Neural crest cell (in vitro differentiated cells): ENCODE measurements at regions not wholly inside any gene's neighbourhood (a gene's known extent, or its start where the extent isn't known, plus 50 kb on each side); places are given as distances from the start of the nearest gene placed in this dataset.

Experiments
- DNase-seq: peaks from one replicate; pipeline ENCODE4 v3.0.0; 2021; ENCODE audit warnings: low read depth, mixed read lengths, low spot score
- H3K27ac Mint-ChIP-seq: one replicate; pipeline ENCODE4 v1.8.0; 2021; ENCODE audit warnings: mild to moderate bottlenecking, mixed read lengths; ENCODE audit not compliant: unreplicated experiment
- H3K27me3 Mint-ChIP-seq: 2 replicates; pipeline ENCODE4 v1.8.0; 2021; ENCODE audit warnings: low read depth, mild to moderate bottlenecking, mixed read lengths
- H3K36me3 Mint-ChIP-seq: 2 replicates; pipeline ENCODE4 v1.8.0; 2021; ENCODE audit warnings: low read depth, mild to moderate bottlenecking, mixed read lengths
- H3K4me1 Mint-ChIP-seq: 2 replicates; pipeline ENCODE4 v1.8.0; 2021; ENCODE audit warnings: mixed read lengths
- H3K4me3 Mint-ChIP-seq: one replicate; pipeline ENCODE4 v1.8.0; 2021; ENCODE audit warnings: mild to moderate bottlenecking, mixed read lengths
- H3K9me3 Mint-ChIP-seq: 2 replicates; pipeline ENCODE4 v1.8.0; 2021; ENCODE audit warnings: mixed read lengths
- CTCF ChIP-seq: fragments of 200-600 bp; sonication (generic); conservative IDR thresholded peaks from 2 replicates; pipeline ENCODE4 v1.5.0; 2021; ENCODE audit warnings: antibody characterized with exemption, mild to moderate bottlenecking

GRCh38 chr20:51335329-51335841 lies 207.1 kb downstream of the NFATC2 start:
- no peaks in the 10 kb centered on the region for H3K9me3 Mint-ChIP-seq
- no peak for DNase-seq
- no peaks in the 10 kb centered on the region for H3K4me1 Mint-ChIP-seq
- peaks cover 2% of the 10 kb centered on the region for H3K27me3 Mint-ChIP-seq
- no peak overlapping the region for H3K27ac Mint-ChIP-seq
- H3K36me3 Mint-ChIP-seq = no peaks in the 10 kb centered on the region
- TF ChIP-seq CTCF = no peak
- H3K4me3 Mint-ChIP-seq = no peak overlapping the region

GRCh38 chr20:51334609-51335008 lies 207.9 kb downstream of the NFATC2 start:
- no peaks in the 10 kb centered on the region for H3K4me1 Mint-ChIP-seq
- no peaks in the 10 kb centered on the region for H3K36me3 Mint-ChIP-seq
- H3K27ac Mint-ChIP-seq = peak overlapping the region; percentile 23
- no peak for TF ChIP-seq CTCF
- H3K9me3 Mint-ChIP-seq = peaks cover 4% of the 10 kb centered on the region
- peaks cover 5% of the 10 kb centered on the region for H3K27me3 Mint-ChIP-seq
- no peak overlapping the region for H3K4me3 Mint-ChIP-seq
- no peak for DNase-seq

GRCh38 chr20:51333971-51334370 lies 208.5 kb downstream of the NFATC2 start:
- no peak overlapping the region for H3K4me3 Mint-ChIP-seq
- no peaks in the 10 kb centered on the region for H3K4me1 Mint-ChIP-seq
- no peak overlapping the region for H3K27ac Mint-ChIP-seq
- TF ChIP-seq CTCF = no peak
- H3K36me3 Mint-ChIP-seq = no peaks in the 10 kb centered on the region
- H3K27me3 Mint-ChIP-seq = peaks cover 5% of the 10 kb centered on the region
- H3K9me3 Mint-ChIP-seq = peaks cover 4% of the 10 kb centered on the region
- DNase-seq = no peak

- H3K4me1 Mint-ChIP-seq = no peaks in the 10 kb centered on the region
- H3K27me3 Mint-ChIP-seq = peaks cover 5% of the 10 kb centered on the region
- no peak for DNase-seq
- no peak for TF ChIP-seq CTCF
- peaks cover 4% of the 10 kb centered on the region for H3K9me3 Mint-ChIP-seq
- H3K36me3 Mint-ChIP-seq = no peaks in the 10 kb centered on the region
- no peak overlapping the region for H3K27ac Mint-ChIP-seq
- no peak overlapping the region for H3K4me3 Mint-ChIP-seq
Measured at GRCh38 chr20:51333446-51333845, 209.1 kb downstream of the NFATC2 start.

- no peak overlapping the region for H3K27ac Mint-ChIP-seq
- H3K27me3 Mint-ChIP-seq = peaks cover 5% of the 10 kb centered on the region
- DNase-seq = no peak
- no peaks in the 10 kb centered on the region for H3K4me1 Mint-ChIP-seq
- no peaks in the 10 kb centered on the region for H3K36me3 Mint-ChIP-seq
- H3K4me3 Mint-ChIP-seq = no peak overlapping the region
- peaks cover 4% of the 10 kb centered on the region for H3K9me3 Mint-ChIP-seq
- no peak for TF ChIP-seq CTCF
Measured at GRCh38 chr20:51331481-51331880, 211.0 kb downstream of the NFATC2 start.

GRCh38 chr20:51329845-51330244 lies 212.7 kb downstream of the NFATC2 start:
- no peak for TF ChIP-seq CTCF
- Mint-ChIP-seq H3K36me3 (no peaks in the 10 kb centered on the region), H3K4me3 (no peak overlapping the region), H3K27me3 (peaks cover 5% of the 10 kb centered on the region), H3K27ac (no peak overlapping the region), H3K9me3 (peaks cover 4% of the 10 kb centered on the region), H3K4me1 (no peaks in the 10 kb centered on the region)
- DNase-seq = no peak
